Body of pancreas (tissue), 4 donors: ENCODE measurements at regions not wholly inside any gene's neighbourhood (a gene's known extent, or its start where the extent isn't known, plus 50 kb on each side); places are given as distances from the start of the nearest gene placed in this dataset.

ENCODE experiments used
- CTCF ChIP-seq, 7 experiments: fragments of 450-650 bp in 4 of 7; fragments of 200-600 bp in 3 of 7; sonication (generic) in 3 of 7; IDR thresholded peaks; one replicate each; pipeline ENCODE4 v1.5.1; 2016 to 2019; ENCODE audit warnings: antibody characterized with exemption in 7 of 7
- POLR2A ChIP-seq, 3 donors: fragments of 450-650 bp; IDR thresholded peaks; one replicate each; pipeline ENCODE4 v1.6.1; 2016; ENCODE audit warnings: antibody characterized with exemption in 3 of 3, mild to moderate bottlenecking in 2 of 3

- TF ChIP-seq POLR2A (IDR thresholded peaks at IDR 0.05) (no peak), CTCF (IDR thresholded peaks at IDR 0.05) (no peak)
These were observed 296.5 kb upstream of the TCF4 start for GRCh38 chr18:55884498-55884897.
